GM23338 (cell line): ENCODE measurements at regions not wholly inside any gene's neighbourhood (a gene's known extent, or its start where the extent isn't known, plus 50 kb on each side); places are given as distances from the start of the nearest gene placed in this dataset.

Source experiments
- CREB1 ChIP-seq: fragments of 250-450 bp; sonication (Bioruptor Pico); IDR thresholded peaks from 2 replicates; pipeline ENCODE4 v1.5.0; 2020; ENCODE audit warnings: low read depth, mild to moderate bottlenecking, moderate library complexity
- CTCF ChIP-seq, 2 experiments: fragments of 200-600 bp in 1 of 2; sonication (generic) in 1 of 2; conservative IDR thresholded peaks; 2 replicates each; pipeline versions ENCODE4 v1.5.1 to v1.6.1; 2016 to 2017; ENCODE audit warnings: antibody characterized with exemption in 2 of 2, low read depth in 2 of 2, mild to moderate bottlenecking in 2 of 2, moderate library complexity in 1 of 2
- ETS1 ChIP-seq: IDR thresholded peaks from 2 replicates; pipeline ENCODE4 v1.6.1; 2016; ENCODE audit warnings: antibody characterized with exemption
- EZH2 ChIP-seq: fragments of 200-600 bp; sonication (generic); IDR thresholded peaks from one replicate; pipeline ENCODE4 v1.8.0; 2017; ENCODE audit warnings: antibody characterized with exemption, mild to moderate bottlenecking, low read depth; ENCODE audit not compliant: unreplicated experiment
- EZH2phosphoT487 ChIP-seq: fragments of 200-600 bp; sonication (generic); IDR thresholded peaks from one replicate; pipeline ENCODE4 v1.8.1; 2018; ENCODE audit warnings: antibody characterized with exemption; ENCODE audit not compliant: unreplicated experiment
- JUNB ChIP-seq: IDR thresholded peaks from one replicate; pipeline ENCODE4 v1.6.1; 2016; ENCODE audit warnings: antibody characterized with exemption; ENCODE audit not compliant: unreplicated experiment
- NANOG ChIP-seq: IDR thresholded peaks from 2 replicates; pipeline ENCODE4 v1.6.1; 2016; ENCODE audit warnings: antibody characterized with exemption, borderline replicate concordance
- POLR2AphosphoS5 ChIP-seq: IDR thresholded peaks from 2 replicates; pipeline ENCODE4 v1.6.1; 2016; ENCODE audit warnings: antibody characterized with exemption, low read depth
- REST ChIP-seq: IDR thresholded peaks from one replicate; pipeline ENCODE4 v1.6.1; 2018; ENCODE audit warnings: antibody characterized with exemption; ENCODE audit not compliant: unreplicated experiment
- STAT1 ChIP-seq: IDR thresholded peaks from one replicate; pipeline ENCODE4 v1.6.1; 2016; ENCODE audit warnings: antibody characterized with exemption; ENCODE audit not compliant: unreplicated experiment
- ZNF462 ChIP-seq: fragments of 250-450 bp; sonication (Bioruptor Pico); IDR thresholded peaks from 2 replicates; pipeline ENCODE4 v1.5.0; 2020; ENCODE audit warnings: mild to moderate bottlenecking, moderate library complexity

- TF ChIP-seq CTCF (conservative IDR thresholded peaks at IDR 0.05; ENCODE audit: low read depth in 2 of 2) (no peak), EZH2 (no peak), ZNF462 (no peak), CREB1 (CRISPR knock-in tag) (no peak), REST (no peak), POLR2AphosphoS5 (no peak), EZH2phosphoT487 (no peak), NANOG (no peak), JUNB (no peak), ETS1 (no peak), STAT1 (no peak)
These were observed 188.1 kb upstream of the SEMA6D start for GRCh38 chr15:47529241-47529640.
